Right renal pelvis (tissue), 4 donors: ENCODE measurements at regions not wholly inside any gene's neighbourhood (a gene's known extent, or its start where the extent isn't known, plus 50 kb on each side); places are given as distances from the start of the nearest gene placed in this dataset.
"Not testable (repeated sequence)": the region's sequence is repeated elsewhere in the genome, so short reads cannot be mapped to it uniquely, and the experiment has no call there.

Source experiments
- DNase-seq, 4 donors: peaks; one replicate each; pipeline ENCODE4 v3.0.0-alpha.2; 2013; ENCODE audit warnings: low read depth in 4 of 4, low spot score in 3 of 4, missing footprints in 1 of 4

GRCh38 chr7:142637240-142637639 is 112.0 kb upstream of the PRSS1 start:
- no peak for DNase-seq

GRCh38 chr7:142636751-142637150 is 112.5 kb upstream of the PRSS1 start:
- no peak for DNase-seq

GRCh38 chr7:142636107-142636506 is 113.2 kb upstream of the PRSS1 start:
- DNase-seq: not testable (repeated sequence)

- peak; percentile 30 to 46 (median 36) for DNase-seq
Measured at GRCh38 chr7:142632271-142633134, 116.8 kb upstream of the PRSS1 start.

GRCh38 chr7:142629588-142630260 is 119.5 kb upstream of the PRSS1 start:
- DNase-seq: no peak

- no peak for DNase-seq
Measured at GRCh38 chr7:142628945-142629344, 120.3 kb upstream of the PRSS1 start.

GRCh38 chr7:142627223-142627622 is 122.0 kb upstream of the PRSS1 start:
- not testable (repeated sequence) for DNase-seq

- DNase-seq: peak in 1 of 4 donors; percentile 13
Measured at GRCh38 chr7:142626420-142627035, 122.7 kb upstream of the PRSS1 start.

- DNase-seq: not testable (repeated sequence)
Measured at GRCh38 chr7:142625216-142625615, 124.1 kb upstream of the PRSS1 start.

- no peak for DNase-seq
Measured at GRCh38 chr7:142620402-142620801, 128.9 kb upstream of the PRSS1 start.

- DNase-seq: no peak
Measured at GRCh38 chr7:142618655-142619351, 130.5 kb upstream of the PRSS1 start.

GRCh38 chr7:142616842-142617241 is 132.4 kb upstream of the PRSS1 start:
- no peak for DNase-seq

GRCh38 chr7:142616121-142616643 is 133.1 kb upstream of the PRSS1 start:
- no peak for DNase-seq

GRCh38 chr7:142615508-142615907 is 133.8 kb upstream of the PRSS1 start:
- no peak for DNase-seq

GRCh38 chr7:142614116-142614515 is 135.2 kb upstream of the PRSS1 start:
- no peak for DNase-seq

- no peak for DNase-seq
Measured at GRCh38 chr7:142612237-142612881, 136.9 kb upstream of the PRSS1 start.

- no peak for DNase-seq
Measured at GRCh38 chr7:142611566-142612236, 137.6 kb upstream of the PRSS1 start.

- DNase-seq: no peak
Measured at GRCh38 chr7:142608630-142609428, 140.4 kb upstream of the PRSS1 start.

GRCh38 chr7:142607351-142607750 is 141.9 kb upstream of the PRSS1 start:
- no peak for DNase-seq
